ENCODE measurements at regions not wholly inside any gene's neighbourhood (a gene's known extent, or its start where the extent isn't known, plus 50 kb on each side); places are given as distances from the start of the nearest gene placed in this dataset.
"Not testable (repeated sequence)": the region's sequence is repeated elsewhere in the genome, so short reads cannot be mapped to it uniquely, and the experiment has no call there.

GRCh38 chr3:153028381-153028780 is 133.6 kb upstream of the RAP2B start:
- peak; percentile 59 for DNase-seq (ENCODE audit: low spot score)

- peak; percentile 92 for DNase-seq (ENCODE audit: low spot score)
Measured at GRCh38 chr3:153029350-153029749, 132.7 kb upstream of the RAP2B start.

- no peak for DNase-seq (ENCODE audit: low spot score)
Measured at GRCh38 chr3:153032891-153033290, 129.1 kb upstream of the RAP2B start.

- no peak for DNase-seq (ENCODE audit: low spot score)
Measured at GRCh38 chr3:153036846-153037245, 125.2 kb upstream of the RAP2B start.

- DNase-seq (ENCODE audit: low spot score) = no peak
Measured at GRCh38 chr3:153038367-153038766, 123.7 kb upstream of the RAP2B start.

- DNase-seq (ENCODE audit: low spot score) = no peak
Measured at GRCh38 chr3:153038779-153039178, 123.2 kb upstream of the RAP2B start.

GRCh38 chr3:153041181-153041580 is 120.8 kb upstream of the RAP2B start:
- no peak for DNase-seq (ENCODE audit: low spot score)

GRCh38 chr3:153042088-153042487 is 119.9 kb upstream of the RAP2B start:
- no peak for DNase-seq (ENCODE audit: low spot score)

GRCh38 chr3:153043729-153044328 is 118.2 kb upstream of the RAP2B start:
- no peak for DNase-seq (ENCODE audit: low spot score)

- no peak for DNase-seq (ENCODE audit: low spot score)
Measured at GRCh38 chr3:153045150-153045549, 116.9 kb upstream of the RAP2B start.

GRCh38 chr3:153050978-153051377 is 111.0 kb upstream of the RAP2B start:
- no peak for DNase-seq (ENCODE audit: low spot score)

- DNase-seq (ENCODE audit: low spot score) = no peak
Measured at GRCh38 chr3:153051427-153052095, 110.5 kb upstream of the RAP2B start.

- DNase-seq (ENCODE audit: low spot score) = no peak
Measured at GRCh38 chr3:153052096-153052460, 109.9 kb upstream of the RAP2B start.

GRCh38 chr3:153055217-153055616 is 106.8 kb upstream of the RAP2B start:
- no peak for DNase-seq (ENCODE audit: low spot score)

GRCh38 chr3:153055779-153056178 is 106.2 kb upstream of the RAP2B start:
- no peak for DNase-seq (ENCODE audit: low spot score)

GRCh38 chr3:153058031-153058688 is 103.9 kb upstream of the RAP2B start:
- not testable (repeated sequence) for DNase-seq (ENCODE audit: low spot score)

GRCh38 chr3:153060346-153060745 is 101.7 kb upstream of the RAP2B start:
- DNase-seq (ENCODE audit: low spot score) = no peak

GRCh38 chr3:153061938-153062528 is 100.0 kb upstream of the RAP2B start:
- DNase-seq (ENCODE audit: low spot score) = no peak

GRCh38 chr3:153063337-153063736 is 98.7 kb upstream of the RAP2B start:
- no peak for DNase-seq (ENCODE audit: low spot score)

- DNase-seq (ENCODE audit: low spot score) = no peak
Measured at GRCh38 chr3:153066983-153067382, 95.0 kb upstream of the RAP2B start.

GRCh38 chr3:153069598-153070510 is 92.2 kb upstream of the RAP2B start:
- peak; percentile 69 for DNase-seq (ENCODE audit: low spot score)

GRCh38 chr3:153070511-153070868 is 91.5 kb upstream of the RAP2B start:
- DNase-seq (ENCODE audit: low spot score) = peak; percentile 49
